IPS-NIHi7 (cell line): ENCODE measurements at regions not wholly inside any gene's neighbourhood (a gene's known extent, or its start where the extent isn't known, plus 50 kb on each side); places are given as distances from the start of the nearest gene placed in this dataset.

Experiments
- DNase-seq: peaks from one replicate; pipeline ENCODE4 v3.0.0; 2012; ENCODE audit warnings: mixed read lengths; ENCODE audit errors: extremely low spot score

GRCh38 chr5:25823330-25823873 lies 1178.6 kb upstream of the CDH10 start:
- DNase-seq: no peak
